H1 (cell line): ENCODE measurements at regions not wholly inside any gene's neighbourhood (a gene's known extent, or its start where the extent isn't known, plus 50 kb on each side); places are given as distances from the start of the nearest gene placed in this dataset.

ENCODE experiments used
- CTCF ChIA-PET: fragments of 300-600 bp; sonication (Branson Sonifier 250); formaldehyde crosslinking; loops from one replicate; lab custom pipeline; 2021; ENCODE audit not compliant: partially characterized antibody; lab: Charles Lee
- POLR2A ChIA-PET: fragments of 300-600 bp; sonication (Branson Sonifier 250); formaldehyde crosslinking; loops from one replicate; lab custom pipeline; 2021; ENCODE audit warnings: inconsistent platforms; ENCODE audit not compliant: partially characterized antibody; lab: Charles Lee
- DNase-seq, 2 experiments: peaks; one replicate each; pipeline versions ENCODE4 v3.0.0 to v3.0.0-alpha.2; 2010 to 2022; ENCODE audit warnings: low spot score in 2 of 2, low read depth in 1 of 2, mixed read lengths in 1 of 2
- FAIRE-seq: peaks from 2 replicates; lab custom pipeline; 2011; peaks lifted over from hg19 to GRCh38; lab: Jason Lieb, UNC
- H2AFZ ChIP-seq: 2 replicates; pipeline ENCODE4 v1.8.1; 2012; ENCODE audit warnings: low read length, inconsistent platforms
- H2AK5ac ChIP-seq: 2 replicates; pipeline ENCODE4 v1.6.1; 2013; ENCODE audit warnings: low read depth, low read length
- H2BK120ac ChIP-seq: replicated peaks from 2 replicates; pipeline ENCODE3; 2013; ENCODE audit warnings: low read depth, low read length, inconsistent platforms
- H2BK12ac ChIP-seq: 2 replicates; pipeline ENCODE4 v1.6.1; 2013; ENCODE audit warnings: low read depth, low read length
- H2BK15ac ChIP-seq: 2 replicates; pipeline ENCODE4 v1.6.1; 2013; ENCODE audit warnings: low read length
- H2BK20ac ChIP-seq: 2 replicates; pipeline ENCODE4 v1.6.1; 2013; ENCODE audit warnings: low read length
- H2BK5ac ChIP-seq: 2 replicates; pipeline ENCODE4 v1.6.1; 2013; ENCODE audit warnings: low read depth, low read length
- H3K14ac ChIP-seq: 2 replicates; pipeline ENCODE4 v1.6.1; 2013; ENCODE audit warnings: inconsistent platforms; ENCODE audit not compliant: insufficient read length
- H3K18ac ChIP-seq: 2 replicates; pipeline ENCODE4 v1.6.1; 2013; ENCODE audit warnings: low read length; ENCODE audit errors: extremely low read depth
- H3K23ac ChIP-seq: 2 replicates; pipeline ENCODE4 v1.6.1; 2013; ENCODE audit warnings: inconsistent platforms; ENCODE audit not compliant: insufficient read length
- H3K23me2 ChIP-seq: 2 replicates; pipeline ENCODE4 v1.6.1; 2013; ENCODE audit warnings: low read depth, low read length
- H3K27ac ChIP-seq: 2 replicates; pipeline ENCODE4 v1.6.1; 2011; ENCODE audit warnings: low read depth, low read length, inconsistent platforms
- H3K27me3 ChIP-seq, 4 experiments: replicated peaks in 1 of 4; 1 replicate in 1 of 4; 2 replicates in 3 of 4; pipeline versions ENCODE4 v1.6.1 to v1.8.1; 2011 to 2013; ENCODE audit warnings: low read length in 3 of 4, mild to moderate bottlenecking in 3 of 4, inconsistent platforms in 2 of 4, mixed read lengths in 2 of 4, moderate library complexity in 1 of 4; ENCODE audit not compliant: control insufficient read depth in 3 of 4, insufficient read depth in 3 of 4; ENCODE audit errors: extremely low read depth in 1 of 4
- H3K36me3 ChIP-seq, 4 experiments: 2 replicates each; pipeline versions ENCODE4 v1.6.1 to v1.8.1; 2011 to 2013; ENCODE audit warnings: mild to moderate bottlenecking in 4 of 4, low read length in 3 of 4, moderate library complexity in 2 of 4, control low read depth in 1 of 4, inconsistent platforms in 1 of 4; ENCODE audit not compliant: insufficient read depth in 4 of 4, control insufficient read depth in 2 of 4
- H3K4ac ChIP-seq: replicated peaks from 2 replicates; pipeline ENCODE3; 2013; ENCODE audit warnings: low read length, low read depth, mixed read lengths, inconsistent platforms; ENCODE audit not compliant: insufficient read length
- H3K4me1 ChIP-seq, 4 experiments: replicated peaks in 1 of 4; 1 replicate in 1 of 4; 2 replicates in 3 of 4; pipeline versions ENCODE4 v1.6.1 to v1.8.1; 2011 to 2013; ENCODE audit warnings: low read length in 3 of 4, inconsistent platforms in 2 of 4, mixed read lengths in 1 of 4; ENCODE audit not compliant: insufficient read depth in 4 of 4, control insufficient read depth in 3 of 4
- H3K4me2 ChIP-seq, 2 experiments: 2 replicates each; pipeline versions ENCODE4 v1.6.1 to v1.8.1; 2011 to 2013; ENCODE audit warnings: low read depth in 2 of 2, low read length in 2 of 2, control low read depth in 1 of 2, inconsistent platforms in 1 of 2, mild to moderate bottlenecking in 1 of 2; ENCODE audit not compliant: insufficient read depth in 1 of 2
- H3K4me3 ChIP-seq, 4 experiments: fragments of 200-600, 300-600 bp in 1 of 4; sonication (generic), shearing (Covaris generic), sonication (Bioruptor Twin) in 1 of 4; 2 replicates each; pipeline versions ENCODE4 v1.5.1 to v1.8.1; 2011 to 2016; ENCODE audit warnings: low read length in 4 of 4, low read depth in 3 of 4, control low read depth in 2 of 4, inconsistent platforms in 2 of 4, mild to moderate bottlenecking in 2 of 4, mixed read lengths in 1 of 4, moderate library complexity in 1 of 4; ENCODE audit not compliant: insufficient read depth in 2 of 4; ENCODE audit errors: extremely low read depth in 1 of 4
- H3K56ac ChIP-seq: replicated peaks from 2 replicates; pipeline ENCODE3; 2013; ENCODE audit warnings: low read depth, mild to moderate bottlenecking, mixed read lengths, low read length, inconsistent platforms; ENCODE audit not compliant: insufficient read length
- H3K79me1 ChIP-seq: 2 replicates; pipeline ENCODE4 v1.6.1; 2013; ENCODE audit warnings: low read depth, low read length, control low read depth
- H3K79me2 ChIP-seq, 2 experiments: 2 replicates each; pipeline versions ENCODE4 v1.6.1 to v1.8.1; 2012 to 2013; ENCODE audit warnings: low read length in 2 of 2, mild to moderate bottlenecking in 2 of 2, inconsistent platforms in 1 of 2; ENCODE audit not compliant: insufficient read depth in 2 of 2, control insufficient read depth in 1 of 2
- H3K9ac ChIP-seq, 4 experiments: replicated peaks in 1 of 4; 1 replicate in 1 of 4; 2 replicates in 3 of 4; pipeline versions ENCODE4 v1.6.1 to v1.8.1; 2011 to 2013; ENCODE audit warnings: low read depth in 3 of 4, low read length in 3 of 4, control low read depth in 2 of 4, mild to moderate bottlenecking in 2 of 4, moderate library complexity in 2 of 4, inconsistent platforms in 1 of 4; ENCODE audit errors: extremely low read depth in 1 of 4
- H3K9me3 ChIP-seq, 2 experiments: 2 replicates each; pipeline versions ENCODE4 v1.6.1 to v1.8.1; 2012 to 2013; ENCODE audit warnings: mild to moderate bottlenecking in 2 of 2, moderate library complexity in 2 of 2, control low read depth in 1 of 2, inconsistent platforms in 1 of 2, low read depth in 1 of 2, low read length in 1 of 2, mixed read lengths in 1 of 2; ENCODE audit not compliant: insufficient read depth in 2 of 2
- H4K20me1 ChIP-seq, 2 experiments: replicated peaks in 1 of 2; 2 replicates each; pipeline versions ENCODE3 to v1.8.1; 2011 to 2013; ENCODE audit warnings: inconsistent platforms in 2 of 2, low read length in 2 of 2, mild to moderate bottlenecking in 1 of 2; ENCODE audit not compliant: insufficient read depth in 2 of 2, control insufficient read depth in 1 of 2
- H4K5ac ChIP-seq: 2 replicates; pipeline ENCODE4 v1.6.1; 2013; ENCODE audit warnings: low read length, low read depth, mixed read lengths, inconsistent platforms; ENCODE audit not compliant: insufficient read length
- H4K8ac ChIP-seq: 2 replicates; pipeline ENCODE4 v1.8.0; 2013; ENCODE audit warnings: mild to moderate bottlenecking, moderate library complexity, low read length, inconsistent platforms; ENCODE audit not compliant: insufficient read depth; ENCODE audit errors: extremely low read depth
- H4K91ac ChIP-seq: replicated peaks from 2 replicates; pipeline ENCODE3; 2013; ENCODE audit warnings: low read length, mixed read lengths, inconsistent platforms; ENCODE audit not compliant: insufficient read length
- NRF1 ChIP-seq: IDR thresholded peaks from 2 replicates; pipeline ENCODE4 v1.6.1; 2011; ENCODE audit warnings: mild to moderate bottlenecking, low read depth, low read length, improper control_type of control experiment
- SIX5 ChIP-seq: IDR thresholded peaks from 2 replicates; pipeline ENCODE4 v1.6.1; 2011; ENCODE audit warnings: mild to moderate bottlenecking, low read depth, low read length
- WGBS, 2 experiments: shearing (Covaris generic) in 1 of 2; methylation state at CpG; one replicate each; pipeline versions ENCODE4 v1.1.6 to v1.1.7; 2013 to 2015; ENCODE audit warnings: low lambda C conversion rate in 2 of 2, mixed read lengths in 2 of 2, inconsistent platforms in 1 of 2, low coverage in 1 of 2, missing lambda C conversion rate in 1 of 2; ENCODE audit not compliant: insufficient replicate concordance in 2 of 2, insufficient coverage in 1 of 2, insufficient read length in 1 of 2; ENCODE audit errors: extremely low coverage in 1 of 2, missing lambda C conversion rate in 1 of 2; 5-methylcytosine and 5-hydroxymethylcytosine counted together
- TF ChIP-seq, protein P1 (sequence below): IDR thresholded peaks from 2 replicates; pipeline ENCODE4 v1.6.1; 2012; ENCODE audit warnings: low read length, inconsistent platforms
- TF ChIP-seq, protein P2 (sequence below): IDR thresholded peaks from 2 replicates; pipeline ENCODE4 v1.6.1; 2011; ENCODE audit warnings: low read depth, mild to moderate bottlenecking, low read length; ENCODE audit not compliant: insufficient read depth

DNA sequence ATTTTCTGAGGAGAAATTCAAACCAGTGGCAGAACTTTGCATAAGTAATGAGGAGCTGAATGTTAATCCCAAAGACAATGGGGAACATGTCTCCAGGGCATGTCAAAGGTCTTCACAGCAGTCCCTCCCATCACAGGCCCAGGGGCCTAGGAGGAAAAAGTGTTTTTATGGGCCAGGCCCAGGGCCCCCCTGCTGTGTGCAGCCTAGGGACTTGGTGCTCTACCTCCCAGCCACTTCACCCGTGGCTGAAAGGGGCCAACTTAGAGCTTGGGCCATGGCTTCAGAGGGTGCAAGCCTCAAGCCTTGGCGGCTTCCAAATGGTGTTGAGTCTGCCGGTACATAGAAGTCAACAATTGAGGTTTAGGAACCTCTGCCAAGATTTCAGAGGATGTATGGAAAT, 854.0 kb downstream of the LRRIQ3 start:
- H3K4me1 ChIP-seq: no peaks in the 10 kb centered on the region
- no peak overlapping the region for H3K4me2 ChIP-seq
- no peak overlapping the region for H2AK5ac ChIP-seq
- H2BK5ac ChIP-seq: no peak overlapping the region
- 95% methylated on average over 2 of the region's 3 CpGs; no CpG with 5 or more reads in 1 of the 2 experiments for WGBS, 2 experiments
- DNase-seq: no peak
- no peak overlapping the region for H3K23ac ChIP-seq
- no peaks in the 10 kb centered on the region for H4K20me1 ChIP-seq
- no peak overlapping the region for H3K18ac ChIP-seq
- no peak overlapping the region for H2AFZ ChIP-seq
- CTCF ChIA-PET: no interaction called here
- no peak overlapping the region for H2BK12ac ChIP-seq
- TF ChIP-seq, protein P1, sequence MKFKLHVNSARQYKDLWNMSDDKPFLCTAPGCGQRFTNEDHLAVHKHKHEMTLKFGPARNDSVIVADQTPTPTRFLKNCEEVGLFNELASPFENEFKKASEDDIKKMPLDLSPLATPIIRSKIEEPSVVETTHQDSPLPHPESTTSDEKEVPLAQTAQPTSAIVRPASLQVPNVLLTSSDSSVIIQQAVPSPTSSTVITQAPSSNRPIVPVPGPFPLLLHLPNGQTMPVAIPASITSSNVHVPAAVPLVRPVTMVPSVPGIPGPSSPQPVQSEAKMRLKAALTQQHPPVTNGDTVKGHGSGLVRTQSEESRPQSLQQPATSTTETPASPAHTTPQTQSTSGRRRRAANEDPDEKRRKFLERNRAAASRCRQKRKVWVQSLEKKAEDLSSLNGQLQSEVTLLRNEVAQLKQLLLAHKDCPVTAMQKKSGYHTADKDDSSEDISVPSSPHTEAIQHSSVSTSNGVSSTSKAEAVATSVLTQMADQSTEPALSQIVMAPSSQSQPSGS: no peak
- TF ChIP-seq SIX5: no peak
- TF ChIP-seq, protein P2, sequence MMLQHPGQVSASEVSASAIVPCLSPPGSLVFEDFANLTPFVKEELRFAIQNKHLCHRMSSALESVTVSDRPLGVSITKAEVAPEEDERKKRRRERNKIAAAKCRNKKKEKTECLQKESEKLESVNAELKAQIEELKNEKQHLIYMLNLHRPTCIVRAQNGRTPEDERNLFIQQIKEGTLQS: no peak
- TF ChIP-seq NRF1: no peak
- no peak overlapping the region for H3K9ac ChIP-seq
- no peaks in the 10 kb centered on the region for H3K27me3 ChIP-seq
- no peak overlapping the region for H2BK120ac ChIP-seq
- H3K56ac ChIP-seq: no peak overlapping the region
- no peak overlapping the region for H3K4ac ChIP-seq
- no peaks in the 10 kb centered on the region for H3K36me3 ChIP-seq
- no peak overlapping the region for H3K27ac ChIP-seq
- no peak overlapping the region for H4K8ac ChIP-seq
- no peaks in the 10 kb centered on the region for H3K79me2 ChIP-seq
- H3K23me2 ChIP-seq: no peaks in the 10 kb centered on the region
- H4K5ac ChIP-seq: no peak overlapping the region
- H3K14ac ChIP-seq: no peak overlapping the region
- H2BK20ac ChIP-seq: no peak overlapping the region
- H2BK15ac ChIP-seq: no peak overlapping the region
- FAIRE-seq: no peak
- no peak overlapping the region for H3K4me3 ChIP-seq
- H3K9me3 ChIP-seq: peaks cover 6% of the 10 kb centered on the region in 2 experiments; a peak in 3 of 4 replicates
- POLR2A ChIA-PET: no interaction called here
- H3K79me1 ChIP-seq: no peaks in the 10 kb centered on the region
- H4K91ac ChIP-seq: no peak overlapping the region
